Transverse colon (tissue), 4 donors: ENCODE measurements at regions not wholly inside any gene's neighbourhood (a gene's known extent, or its start where the extent isn't known, plus 50 kb on each side); places are given as distances from the start of the nearest gene placed in this dataset.
"Not testable (repeated sequence)": the region's sequence is repeated elsewhere in the genome, so short reads cannot be mapped to it uniquely, and the experiment has no call there.

ENCODE experiments used
- DNase-seq: peaks from one replicate; pipeline ENCODE4 v3.0.0-alpha.2; 2019
- H3K27ac ChIP-seq, 4 donors: fragments of 200-600 bp; sonication (generic); 2 replicates each; pipeline ENCODE4 v1.5.1; 2016 to 2018; ENCODE audit warnings: inconsistent platforms in 4 of 4
- H3K27me3 ChIP-seq: fragments of 200-600 bp; sonication (generic); 2 replicates; pipeline ENCODE4 v1.5.1; 2017; ENCODE audit warnings: inconsistent platforms
- H3K36me3 ChIP-seq, 4 donors: fragments of 200-600 bp; sonication (generic); 2 replicates each; pipeline ENCODE4 v1.5.1; 2017 to 2019; ENCODE audit warnings: inconsistent platforms in 4 of 4
- H3K4me1 ChIP-seq, 4 donors: fragments of 200-600 bp; sonication (generic); 2 replicates each; pipeline ENCODE4 v1.5.1; 2017 to 2020; ENCODE audit warnings: inconsistent platforms in 4 of 4
- H3K4me3 ChIP-seq, 4 donors: fragments of 200-600 bp; sonication (generic); 1 replicate in 1 of 4; 2 replicates in 3 of 4; pipeline versions ENCODE4 v1.5.1 to v1.6.1; 2017 to 2019; ENCODE audit warnings: inconsistent platforms in 4 of 4
- H3K9me3 ChIP-seq, 2 donors: fragments of 200-600 bp; sonication (generic); 2 replicates each; pipeline ENCODE4 v1.5.1; 2017 to 2019; ENCODE audit warnings: inconsistent platforms in 2 of 2
- EP300 ChIP-seq: sonication (generic); formaldehyde crosslinking; IDR thresholded peaks from one replicate; pipeline ENCODE4 v1.6.1; 2017; ENCODE audit warnings: antibody characterized with exemption, low read depth
- POLR2A ChIP-seq: fragments of 450-650 bp; IDR thresholded peaks from one replicate; pipeline ENCODE4 v1.6.1; 2016; ENCODE audit warnings: antibody characterized with exemption, mild to moderate bottlenecking, moderate library complexity
- POLR2AphosphoS5 ChIP-seq, 3 donors: sonication (generic); formaldehyde crosslinking; IDR thresholded peaks; one replicate each; pipeline ENCODE4 v1.6.1; 2016; ENCODE audit warnings: antibody characterized with exemption in 3 of 3
- WGBS, 2 donors: methylation state at CpG; one replicate each; pipeline ENCODE4 v1.1.5; 2018; ENCODE audit warnings: low coverage in 1 of 2; 5-methylcytosine and 5-hydroxymethylcytosine counted together
- in situ Hi-C, 4 donors: fragments of 200-750 bp; cut with MboI; loops; one replicate each; pipeline versions ENCODE4 v1.15.0 to v1.15.1; 2017; ENCODE audit warnings: low sequenced_read_pairs in 3 of 4, low pct_ligation_motif_present in 1 of 4, low pct_unique_long_range_greater_than_20kb in 1 of 4
- intact Hi-C: fragments of 100-400 bp; cut with DNase I; formaldehyde crosslinking; loops from one replicate; pipeline ENCODE4 v1.15.1; 2023; ENCODE audit warnings: low total_unique reads
- TF ChIP-seq, protein P1 (sequence below), 5 experiments: fragments of 200-600 bp in 3 of 5; fragments of 450-650 bp in 2 of 5; sonication (generic) in 3 of 5; IDR thresholded peaks; 1 replicate in 2 of 5; 2 replicates in 3 of 5; pipeline ENCODE4 v1.5.1; 2016 to 2017; ENCODE audit warnings: antibody characterized with exemption in 5 of 5, inconsistent platforms in 3 of 5, mild to moderate bottlenecking in 2 of 5, moderate library complexity in 1 of 5

DNA sequence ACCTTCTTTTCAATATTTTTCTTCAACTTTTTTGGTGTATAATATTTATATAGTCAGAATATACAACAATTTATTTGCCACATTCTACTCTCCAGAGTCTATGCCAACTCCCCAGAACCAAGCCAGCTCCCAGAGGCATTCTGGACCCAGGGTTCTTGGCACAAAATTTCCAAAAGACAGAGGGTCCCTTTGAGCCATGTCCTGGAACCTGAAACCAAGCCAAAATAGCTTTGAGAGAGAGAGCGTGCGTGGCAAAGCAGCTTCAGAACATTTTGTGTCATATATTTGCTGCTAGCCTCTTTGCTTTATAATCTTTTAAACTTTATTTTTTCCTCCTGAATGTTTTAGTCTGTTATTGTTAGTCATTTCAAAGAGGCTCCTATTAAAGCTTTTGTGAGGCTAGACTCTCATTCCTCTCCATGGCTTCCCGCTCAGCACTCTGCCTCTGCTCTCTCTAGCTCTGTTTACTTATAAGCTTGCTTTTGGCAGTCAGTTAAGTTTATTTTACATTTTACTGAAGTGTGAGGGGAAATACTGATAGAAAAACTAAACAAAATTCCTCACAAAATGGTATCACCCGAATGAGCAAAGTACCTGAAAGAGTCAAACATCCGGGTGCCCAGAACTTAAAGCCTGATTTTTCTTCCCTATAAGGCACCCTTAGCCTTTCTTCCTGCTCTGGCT, 605.1 kb upstream of the ID4 start:
- H3K27ac ChIP-seq: peak overlapping the region in 3 of 4 donors; percentile 8 to 37 (median 17)
- H3K9me3 ChIP-seq: no peaks in the 10 kb centered on the region
- intact Hi-C loops: no loop called here
- no peak overlapping the region for H3K4me3 ChIP-seq
- H3K36me3 ChIP-seq: no peaks in the 10 kb centered on the region
- DNase-seq: no peak
- H3K27me3 ChIP-seq: no peaks in the 10 kb centered on the region
- no peaks in the 10 kb centered on the region for H3K4me1 ChIP-seq
- in situ Hi-C loops: no loop called here
- WGBS, 2 donors: 55 to 69% methylated on average over 3 to 5 of the region's 5 CpGs
- TF ChIP-seq, protein P1, sequence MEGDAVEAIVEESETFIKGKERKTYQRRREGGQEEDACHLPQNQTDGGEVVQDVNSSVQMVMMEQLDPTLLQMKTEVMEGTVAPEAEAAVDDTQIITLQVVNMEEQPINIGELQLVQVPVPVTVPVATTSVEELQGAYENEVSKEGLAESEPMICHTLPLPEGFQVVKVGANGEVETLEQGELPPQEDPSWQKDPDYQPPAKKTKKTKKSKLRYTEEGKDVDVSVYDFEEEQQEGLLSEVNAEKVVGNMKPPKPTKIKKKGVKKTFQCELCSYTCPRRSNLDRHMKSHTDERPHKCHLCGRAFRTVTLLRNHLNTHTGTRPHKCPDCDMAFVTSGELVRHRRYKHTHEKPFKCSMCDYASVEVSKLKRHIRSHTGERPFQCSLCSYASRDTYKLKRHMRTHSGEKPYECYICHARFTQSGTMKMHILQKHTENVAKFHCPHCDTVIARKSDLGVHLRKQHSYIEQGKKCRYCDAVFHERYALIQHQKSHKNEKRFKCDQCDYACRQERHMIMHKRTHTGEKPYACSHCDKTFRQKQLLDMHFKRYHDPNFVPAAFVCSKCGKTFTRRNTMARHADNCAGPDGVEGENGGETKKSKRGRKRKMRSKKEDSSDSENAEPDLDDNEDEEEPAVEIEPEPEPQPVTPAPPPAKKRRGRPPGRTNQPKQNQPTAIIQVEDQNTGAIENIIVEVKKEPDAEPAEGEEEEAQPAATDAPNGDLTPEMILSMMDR (IDR thresholded peaks at IDR 0.05): no peak
- TF ChIP-seq POLR2AphosphoS5 (IDR thresholded peaks at IDR 0.05) (no peak), POLR2A (no peak), EP300 (no peak)

DNA sequence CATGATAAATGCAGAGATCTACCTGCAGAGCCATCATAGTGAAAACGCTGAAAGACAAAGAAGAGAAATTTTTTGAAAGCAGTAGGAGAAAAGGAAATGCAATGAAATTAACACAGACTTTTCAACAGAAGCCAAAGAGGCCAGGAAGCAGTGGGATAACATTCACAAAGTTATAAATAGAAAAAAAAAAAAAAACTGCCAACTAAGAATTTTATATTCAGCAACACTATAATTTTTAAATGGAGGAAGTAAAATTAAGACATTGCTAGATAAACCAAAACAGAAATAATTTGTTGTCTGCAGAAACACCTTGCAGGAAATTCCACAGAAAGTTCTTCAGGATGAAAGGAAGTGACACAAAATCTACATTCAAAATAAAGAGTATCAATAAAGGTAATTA, 591.5 kb upstream of the ID4 start:
- no peak for TF ChIP-seq POLR2A
- no peak for TF ChIP-seq EP300
- TF ChIP-seq POLR2AphosphoS5 (IDR thresholded peaks at IDR 0.05): no peak
- TF ChIP-seq, protein P1 (IDR thresholded peaks at IDR 0.05): no peak
- intact Hi-C loops (no loop called here), in situ Hi-C loops (no loop called here)
- Histone ChIP-seq H3K4me1 (no peaks in the 10 kb centered on the region), H3K27ac (no peak overlapping the region), H3K27me3 (no peaks in the 10 kb centered on the region), H3K4me3 (no peak overlapping the region), H3K36me3 (no peaks in the 10 kb centered on the region), H3K9me3 (peaks cover 8 to 14% of the 10 kb centered on the region in 2 donors)
- DNase-seq: no peak
- WGBS, 2 donors: 75 to 87% methylated on average over 1 of the region's 1 CpG

GRCh38 chr6:19247181-19247580, 590.0 kb upstream of the ID4 start:
- H3K27me3 ChIP-seq, intact Hi-C loops, DNase-seq, H3K36me3 ChIP-seq, H3K4me1 ChIP-seq, in situ Hi-C loops, H3K4me3 ChIP-seq, H3K27ac ChIP-seq: not testable (repeated sequence)
- H3K9me3 ChIP-seq: peaks cover 8 to 14% of the 10 kb centered on the region in 2 donors
- 81% methylated on average over 8 of the region's 8 CpGs; no CpG with 5 or more reads in 1 of the 2 donors for WGBS, 2 donors

DNA sequence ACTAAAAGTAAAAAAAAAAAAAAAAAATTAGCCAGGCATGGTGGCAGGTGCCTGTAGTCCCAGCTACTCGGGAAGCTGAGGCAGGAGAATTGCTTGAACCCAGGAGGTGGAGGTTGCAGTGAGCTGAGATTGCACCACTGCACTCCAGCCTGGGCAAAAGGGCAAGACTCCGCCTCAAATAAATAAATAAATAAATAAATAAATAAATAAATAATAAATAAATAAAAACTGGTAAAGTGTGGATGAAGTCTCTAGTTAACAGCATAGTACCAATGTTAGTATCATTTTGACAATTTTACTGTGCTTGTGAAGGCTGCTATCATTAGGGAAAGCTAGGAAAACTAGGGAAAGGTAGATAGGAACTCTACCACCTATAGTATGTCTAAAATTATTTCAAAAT, 581.0 kb upstream of the ID4 start:
- in situ Hi-C loops, H3K36me3 ChIP-seq, H3K27ac ChIP-seq, H3K4me1 ChIP-seq, intact Hi-C loops, H3K9me3 ChIP-seq, H3K4me3 ChIP-seq, DNase-seq, H3K27me3 ChIP-seq: not testable (repeated sequence)
- 79 to 92% methylated on average over 2 of the region's 2 CpGs for WGBS, 2 donors

DNA sequence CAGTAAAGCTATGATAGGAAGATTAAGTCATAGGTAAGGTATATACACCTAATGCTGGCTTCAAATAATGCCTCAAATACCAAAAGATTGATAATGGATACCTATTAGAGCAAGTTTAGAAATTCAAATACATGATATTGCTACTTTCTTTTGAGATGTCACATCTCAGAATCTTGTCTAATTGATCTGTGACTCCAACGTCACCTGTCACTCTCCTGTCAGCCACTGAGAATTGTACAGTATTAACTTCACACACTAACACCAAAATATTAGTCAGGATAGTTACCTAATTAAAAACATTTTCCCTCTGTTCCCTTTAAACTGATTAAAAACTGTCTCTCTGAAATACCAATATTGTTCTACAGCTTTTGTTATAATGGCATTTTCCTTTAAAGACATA, 575.5 kb upstream of the ID4 start:
- Histone ChIP-seq H3K27ac (no peak overlapping the region), H3K9me3 (no peaks in the 10 kb centered on the region), H3K4me3 (no peak overlapping the region), H3K36me3 (no peaks in the 10 kb centered on the region), H3K27me3 (no peaks in the 10 kb centered on the region), H3K4me1 (no peaks in the 10 kb centered on the region)
- TF ChIP-seq, protein P1 (IDR thresholded peaks at IDR 0.05): no peak
- TF ChIP-seq POLR2AphosphoS5 (IDR thresholded peaks at IDR 0.05): no peak
- no peak for TF ChIP-seq EP300
- no peak for TF ChIP-seq POLR2A
- intact Hi-C loops (no loop called here), in situ Hi-C loops (no loop called here)
- no peak for DNase-seq
- WGBS, 2 donors: 91 to 92% methylated on average over 1 of the region's 1 CpG
